ENCODE measurements at regions not wholly inside any gene's neighbourhood (a gene's known extent, or its start where the extent isn't known, plus 50 kb on each side); places are given as distances from the start of the nearest gene placed in this dataset.
"Not testable (repeated sequence)": the region's sequence is repeated elsewhere in the genome, so short reads cannot be mapped to it uniquely, and the experiment has no call there.

GRCh38 chr7:73156510-73157168 lies 70.8 kb upstream of the SPDYE9 start:
- not testable (repeated sequence) for H4K8ac ChIP-seq (replicated peaks; ENCODE audit: insufficient read length, low read depth, low read length); H3K27me3 Mint-ChIP-seq (ENCODE audit: low read depth); H3K27me3 ChIP-seq (ENCODE audit: insufficient read depth, low read length); H2BK20ac ChIP-seq (ENCODE audit: low read depth, low read length, poor library complexity, severe bottlenecking); H3K9me3 Mint-ChIP-seq; H2BK120ac ChIP-seq (ENCODE audit: low read depth, low read length, poor library complexity, severe bottlenecking); H3K9ac ChIP-seq (ENCODE audit: extremely low read depth, insufficient read length, low read length); H3K27ac Mint-ChIP-seq; H4K5ac ChIP-seq (ENCODE audit: insufficient read length, low read depth, low read length); H3K23ac ChIP-seq (ENCODE audit: insufficient read length, low read depth, low read length); H2AFZ ChIP-seq (ENCODE audit: low read length); H4K91ac ChIP-seq (ENCODE audit: insufficient read length, low read depth, low read length); H3K9me3 ChIP-seq (ENCODE audit: control insufficient read depth, low read depth, low read length); H3K79me2 ChIP-seq (ENCODE audit: insufficient read depth, low read length); H3K4me1 ChIP-seq (ENCODE audit: insufficient read depth, low read length); H3T11ph ChIP-seq (ENCODE audit: low read length); H3K4me2 ChIP-seq (ENCODE audit: insufficient read depth, insufficient read length, low read length); H2BK12ac ChIP-seq (ENCODE audit: insufficient read length, low read depth, low read length); H2BK15ac ChIP-seq (ENCODE audit: low read depth, low read length); H3K36me3 Mint-ChIP-seq (ENCODE audit: insufficient read depth in 1 of 3, low read depth in 3 of 3); H3K23me2 ChIP-seq (ENCODE audit: insufficient read length, low read depth, low read length, poor library complexity, severe bottlenecking); H3K79me1 ChIP-seq (ENCODE audit: insufficient read depth, low read depth, low read length, poor library complexity, severe bottlenecking); H3K56ac ChIP-seq (ENCODE audit: insufficient read length, low read depth, low read length); H2BK5ac ChIP-seq (ENCODE audit: insufficient read length, low read length); H3K27ac ChIP-seq (ENCODE audit: insufficient read length, low read depth, low read length); H2AK5ac ChIP-seq (ENCODE audit: insufficient read length, low read length); DNase-seq; H4K20me1 ChIP-seq (ENCODE audit: control insufficient read depth, insufficient read depth, insufficient read length); H3K14ac ChIP-seq (ENCODE audit: insufficient read depth, low read length); H3K18ac ChIP-seq (ENCODE audit: insufficient read length, low read depth, low read length); H3K4me3 Mint-ChIP-seq; H3K4ac ChIP-seq (ENCODE audit: low read depth, low read length); H3K4me1 Mint-ChIP-seq
- WGBS (ENCODE audit: extremely low coverage, insufficient read length, low lambda C conversion rate): no CpG with 5 or more reads among the region's 17 CpGs

- H3K79me1 ChIP-seq (ENCODE audit: insufficient read depth, low read depth, low read length, poor library complexity, severe bottlenecking); H3K18ac ChIP-seq (ENCODE audit: insufficient read length, low read depth, low read length); H3K9me3 Mint-ChIP-seq; H3K27me3 ChIP-seq (ENCODE audit: insufficient read depth, low read length); H3K9ac ChIP-seq (ENCODE audit: extremely low read depth, insufficient read length, low read length); H4K91ac ChIP-seq (ENCODE audit: insufficient read length, low read depth, low read length); H3K27ac Mint-ChIP-seq; H4K5ac ChIP-seq (ENCODE audit: insufficient read length, low read depth, low read length); H3K36me3 Mint-ChIP-seq (ENCODE audit: insufficient read depth in 1 of 3, low read depth in 3 of 3); H2BK15ac ChIP-seq (ENCODE audit: low read depth, low read length); H3K56ac ChIP-seq (ENCODE audit: insufficient read length, low read depth, low read length); H3K23ac ChIP-seq (ENCODE audit: insufficient read length, low read depth, low read length); H3K4me2 ChIP-seq (ENCODE audit: insufficient read depth, insufficient read length, low read length); H3K4me1 ChIP-seq (ENCODE audit: insufficient read depth, low read length); H3K23me2 ChIP-seq (ENCODE audit: insufficient read length, low read depth, low read length, poor library complexity, severe bottlenecking); H2BK120ac ChIP-seq (ENCODE audit: low read depth, low read length, poor library complexity, severe bottlenecking); H2AFZ ChIP-seq (ENCODE audit: low read length); H3T11ph ChIP-seq (ENCODE audit: low read length); H3K4me1 Mint-ChIP-seq; H3K14ac ChIP-seq (ENCODE audit: insufficient read depth, low read length); H3K27me3 Mint-ChIP-seq (ENCODE audit: low read depth); H3K4ac ChIP-seq (ENCODE audit: low read depth, low read length); H4K20me1 ChIP-seq (ENCODE audit: control insufficient read depth, insufficient read depth, insufficient read length); H2BK5ac ChIP-seq (ENCODE audit: insufficient read length, low read length); H3K79me2 ChIP-seq (ENCODE audit: insufficient read depth, low read length); H2AK5ac ChIP-seq (ENCODE audit: insufficient read length, low read length); DNase-seq; H3K9me3 ChIP-seq (ENCODE audit: control insufficient read depth, low read depth, low read length); H2BK12ac ChIP-seq (ENCODE audit: insufficient read length, low read depth, low read length); H2BK20ac ChIP-seq (ENCODE audit: low read depth, low read length, poor library complexity, severe bottlenecking); H4K8ac ChIP-seq (replicated peaks; ENCODE audit: insufficient read length, low read depth, low read length); H3K27ac ChIP-seq (ENCODE audit: insufficient read length, low read depth, low read length): not testable (repeated sequence)
- peak overlapping the region; percentile 64 to 77 for H3K4me3 Mint-ChIP-seq
- WGBS (ENCODE audit: extremely low coverage, insufficient read length, low lambda C conversion rate): no CpG with 5 or more reads among the region's 48 CpGs
Observed at GRCh38 chr7:73154586-73155038, 68.8 kb upstream of the SPDYE9 start.
